Neural cell (in vitro differentiated cells): ENCODE measurements at regions not wholly inside any gene's neighbourhood (a gene's known extent, or its start where the extent isn't known, plus 50 kb on each side); places are given as distances from the start of the nearest gene placed in this dataset.

ENCODE experiments used
- H2AFZ ChIP-seq: fragments of 200-600, 300-800 bp; sonication (generic), shearing (Covaris generic); 2 replicates; pipeline ENCODE4 v1.6.0; 2014; ENCODE audit warnings: low read depth, mild to moderate bottlenecking, antibody characterized with exemption, low read length, moderate library complexity
- H3F3A ChIP-seq: fragments of 200-600 bp; shearing (Covaris generic); 2 replicates; pipeline ENCODE4 v1.6.1; 2016; ENCODE audit warnings: mild to moderate bottlenecking, moderate library complexity, mixed read lengths, antibody characterized with exemption, low read length; ENCODE audit not compliant: insufficient read depth, poor library complexity, severe bottlenecking
- H3K27ac ChIP-seq: fragments of 200-600, 300-800 bp; sonication (generic), shearing (Covaris generic); 2 replicates; pipeline ENCODE4 v1.5.1; 2014; ENCODE audit warnings: mild to moderate bottlenecking, low read length, moderate library complexity
- H3K27me3 ChIP-seq: fragments of 300-800, 200-600 bp; sonication (generic), shearing (Covaris generic); 2 replicates; pipeline ENCODE4 v1.6.0; 2014; ENCODE audit warnings: mild to moderate bottlenecking, low read depth, low read length, moderate library complexity; ENCODE audit not compliant: insufficient read depth
- H3K36me3 ChIP-seq: fragments of 300-800, 200-600 bp; sonication (generic), shearing (Covaris generic); 2 replicates; pipeline ENCODE4 v1.5.1; 2014; ENCODE audit warnings: mild to moderate bottlenecking, antibody characterized with exemption, low read length, moderate library complexity; ENCODE audit not compliant: insufficient read depth
- H3K4me2 ChIP-seq: fragments of 300-800, 200-600 bp; sonication (generic), shearing (Covaris generic); 2 replicates; pipeline ENCODE4 v1.6.0; 2014; ENCODE audit warnings: mild to moderate bottlenecking, low read length
- H3K4me3 ChIP-seq: fragments of 300-800, 200-600 bp; sonication (generic), shearing (Covaris generic); 2 replicates; pipeline ENCODE4 v1.5.1; 2014; ENCODE audit warnings: mild to moderate bottlenecking, low read length, moderate library complexity
- H3K79me2 ChIP-seq: fragments of 200-600 bp; shearing (Covaris generic); replicated peaks from 2 replicates; pipeline ENCODE4 v1.6.0; 2014; ENCODE audit warnings: mild to moderate bottlenecking, low read length, moderate library complexity; ENCODE audit not compliant: insufficient read depth
- H3K9ac ChIP-seq: fragments of 300-800, 200-600 bp; sonication (generic), shearing (Covaris generic); 2 replicates; pipeline ENCODE4 v1.6.1; 2016; ENCODE audit warnings: mild to moderate bottlenecking, low read length, mixed read lengths
- H3K9me2 ChIP-seq: fragments of 200-600 bp; shearing (Covaris generic); 2 replicates; pipeline ENCODE4 v1.6.1; 2016; ENCODE audit warnings: mild to moderate bottlenecking, low read length, mixed read lengths; ENCODE audit not compliant: insufficient read depth
- H3K9me3 ChIP-seq: fragments of 200-600, 300-800 bp; sonication (generic), shearing (Covaris generic); 2 replicates; pipeline ENCODE4 v1.6.1; 2016; ENCODE audit warnings: mild to moderate bottlenecking, mixed run types, low read length, moderate library complexity, mixed read lengths
- H4K20me1 ChIP-seq: fragments of 200-600 bp; shearing (Covaris generic); 2 replicates; pipeline ENCODE4 v1.6.1; 2016; ENCODE audit warnings: mild to moderate bottlenecking, mixed run types; ENCODE audit not compliant: insufficient read depth
- EP300 ChIP-seq: fragments of 450-650 bp; conservative IDR thresholded peaks from 2 replicates; pipeline ENCODE4 v1.6.1; 2014; ENCODE audit warnings: antibody characterized with exemption, mild to moderate bottlenecking, moderate library complexity; ENCODE audit not compliant: poor library complexity, severe bottlenecking
- EZH2 ChIP-seq: fragments of 200-600, 300-800 bp; shearing (Covaris generic), sonication (generic); IDR thresholded peaks from 2 replicates; pipeline ENCODE4 v1.6.1; 2014; ENCODE audit warnings: antibody characterized with exemption, low read length, borderline replicate concordance, mild to moderate bottlenecking; ENCODE audit not compliant: insufficient read depth, poor library complexity, severe bottlenecking
- MXI1 ChIP-seq: fragments of 450-650 bp; conservative IDR thresholded peaks from 2 replicates; pipeline ENCODE4 v1.6.1; 2014; ENCODE audit warnings: antibody characterized with exemption, mild to moderate bottlenecking; ENCODE audit not compliant: poor library complexity, severe bottlenecking
- POLR2AphosphoS5 ChIP-seq: IDR thresholded peaks from 2 replicates; pipeline ENCODE4 v1.6.1; 2012
- RAD21 ChIP-seq: fragments of 450-650 bp; conservative IDR thresholded peaks from 2 replicates; pipeline ENCODE4 v1.6.1; 2014; ENCODE audit warnings: antibody characterized with exemption, mild to moderate bottlenecking, moderate library complexity
- REST ChIP-seq: IDR thresholded peaks from 2 replicates; pipeline ENCODE4 v1.6.1; 2012; ENCODE audit warnings: borderline replicate concordance
- SMC3 ChIP-seq: fragments of 450-650 bp; conservative IDR thresholded peaks from 2 replicates; pipeline ENCODE4 v1.6.1; 2014; ENCODE audit warnings: antibody characterized with exemption, mild to moderate bottlenecking, moderate library complexity; ENCODE audit not compliant: poor library complexity
- TAF1 ChIP-seq: IDR thresholded peaks from 2 replicates; pipeline ENCODE4 v1.6.1; 2012; ENCODE audit warnings: low read depth
- TF ChIP-seq, protein P1 (sequence below): fragments of 450-650 bp; IDR thresholded peaks from 2 replicates; pipeline ENCODE4 v1.5.1; 2014; ENCODE audit warnings: antibody characterized with exemption, mild to moderate bottlenecking, moderate library complexity; ENCODE audit not compliant: poor library complexity, severe bottlenecking

- no peak for TF ChIP-seq SMC3
- TF ChIP-seq EZH2, result no peak
- TF ChIP-seq EP300, result no peak
- no peak for TF ChIP-seq REST
- no peak for TF ChIP-seq TAF1
- TF ChIP-seq MXI1, result no peak
- no peak overlapping the region for H2AFZ ChIP-seq
Measured at GRCh38 chr10:20688797-20689544, 208.1 kb downstream of the NEBL start.

DNA sequence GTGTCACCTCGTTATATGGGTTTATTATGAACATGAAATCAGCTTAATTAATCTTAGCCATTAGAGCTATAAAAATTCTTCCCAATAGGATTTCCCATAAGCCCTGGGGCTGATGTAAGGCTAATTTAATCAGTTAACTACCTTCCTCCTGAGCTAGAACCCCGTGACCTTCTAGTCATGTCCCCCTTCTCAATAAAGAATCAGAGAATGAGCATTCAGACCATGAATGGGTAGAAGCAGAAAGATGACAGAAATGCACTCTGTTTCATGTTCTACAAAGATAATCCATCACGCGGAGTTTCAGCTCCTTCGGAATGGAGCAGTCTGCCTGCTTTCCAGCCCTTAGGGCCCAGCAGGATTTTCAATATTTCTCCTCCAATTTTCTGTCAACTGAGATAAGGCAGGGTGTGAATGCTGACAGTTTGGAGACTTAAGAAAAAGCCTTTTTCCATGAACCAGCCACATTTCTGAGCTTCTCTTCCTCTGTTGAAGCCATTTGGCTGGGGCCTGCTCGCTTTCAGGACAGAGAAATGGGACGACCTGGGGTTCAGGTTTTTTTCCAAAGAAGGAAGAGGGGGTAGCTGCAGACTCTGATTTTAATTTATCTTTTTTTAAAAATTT lies 211.0 kb downstream of the NEBL start:
- Histone ChIP-seq H3K9me3 (no peaks in the 10 kb centered on the region), H3K36me3 (no peaks in the 10 kb centered on the region), H3K4me3 (no peak overlapping the region), H3K9me2 (no peaks in the 10 kb centered on the region), H3K27me3 (no peaks in the 10 kb centered on the region), H3K27ac (no peak overlapping the region), H3K9ac (no peak overlapping the region), H3K4me2 (no peak overlapping the region), H3F3A (no peaks in the 10 kb centered on the region), H2AFZ (no peak overlapping the region), H3K79me2 (no peaks in the 10 kb centered on the region), H4K20me1 (no peaks in the 10 kb centered on the region)
- TF ChIP-seq EP300 (no peak), EZH2 (no peak), TAF1 (no peak), MXI1 (no peak), SMC3 (no peak), POLR2AphosphoS5 (no peak), REST (no peak), RAD21 (no peak)
- TF ChIP-seq, protein P1, sequence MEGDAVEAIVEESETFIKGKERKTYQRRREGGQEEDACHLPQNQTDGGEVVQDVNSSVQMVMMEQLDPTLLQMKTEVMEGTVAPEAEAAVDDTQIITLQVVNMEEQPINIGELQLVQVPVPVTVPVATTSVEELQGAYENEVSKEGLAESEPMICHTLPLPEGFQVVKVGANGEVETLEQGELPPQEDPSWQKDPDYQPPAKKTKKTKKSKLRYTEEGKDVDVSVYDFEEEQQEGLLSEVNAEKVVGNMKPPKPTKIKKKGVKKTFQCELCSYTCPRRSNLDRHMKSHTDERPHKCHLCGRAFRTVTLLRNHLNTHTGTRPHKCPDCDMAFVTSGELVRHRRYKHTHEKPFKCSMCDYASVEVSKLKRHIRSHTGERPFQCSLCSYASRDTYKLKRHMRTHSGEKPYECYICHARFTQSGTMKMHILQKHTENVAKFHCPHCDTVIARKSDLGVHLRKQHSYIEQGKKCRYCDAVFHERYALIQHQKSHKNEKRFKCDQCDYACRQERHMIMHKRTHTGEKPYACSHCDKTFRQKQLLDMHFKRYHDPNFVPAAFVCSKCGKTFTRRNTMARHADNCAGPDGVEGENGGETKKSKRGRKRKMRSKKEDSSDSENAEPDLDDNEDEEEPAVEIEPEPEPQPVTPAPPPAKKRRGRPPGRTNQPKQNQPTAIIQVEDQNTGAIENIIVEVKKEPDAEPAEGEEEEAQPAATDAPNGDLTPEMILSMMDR, result no peak

More at GRCh38 chr10:20688797-20689544, 208.1 kb downstream of the NEBL start:
- Histone ChIP-seq H3F3A (no peaks in the 10 kb centered on the region), H3K27me3 (no peaks in the 10 kb centered on the region), H3K79me2 (no peaks in the 10 kb centered on the region), H3K9ac (no peak overlapping the region), H3K9me2 (no peaks in the 10 kb centered on the region), H3K9me3 (no peaks in the 10 kb centered on the region), H3K27ac (no peak overlapping the region), H3K4me3 (no peak overlapping the region), H4K20me1 (no peaks in the 10 kb centered on the region), H3K36me3 (no peaks in the 10 kb centered on the region), H3K4me2 (no peak overlapping the region)
